DND-41 (cell line): ENCODE measurements at regions not wholly inside any gene's neighbourhood (a gene's known extent, or its start where the extent isn't known, plus 50 kb on each side); places are given as distances from the start of the nearest gene placed in this dataset.

Source experiments
- ATAC-seq: fragments of 200-7000 bp; cut with Tn5 transposase; 3 replicates; pipeline ENCODE4 v1.9.1; 2021; ENCODE audit warnings: low read depth; ENCODE audit not compliant: insufficient read depth
- DNase-seq: peaks from one replicate; pipeline ENCODE4 v3.0.0-alpha.2; 2020
- H2AFZ ChIP-seq: 2 replicates; pipeline ENCODE4 v1.6.0; 2012; ENCODE audit warnings: low read depth, low read length
- H3K27ac ChIP-seq: 2 replicates; pipeline ENCODE4 v1.5.1; 2012; ENCODE audit warnings: low read length, inconsistent platforms
- H3K27me3 ChIP-seq: fragments of 200-600 bp; sonication (generic); 2 replicates; pipeline ENCODE4 v1.6.0; 2012; ENCODE audit warnings: low read length, mild to moderate bottlenecking, inconsistent platforms; ENCODE audit not compliant: insufficient read depth, poor library complexity
- H3K36me3 ChIP-seq: 2 replicates; pipeline ENCODE4 v1.5.1; 2012; ENCODE audit warnings: low read length, inconsistent platforms; ENCODE audit not compliant: insufficient read depth
- H3K4me1 ChIP-seq: 2 replicates; pipeline ENCODE4 v1.5.1; 2012; ENCODE audit warnings: mild to moderate bottlenecking, low read length; ENCODE audit not compliant: insufficient read depth
- H3K4me2 ChIP-seq: 2 replicates; pipeline ENCODE4 v1.6.0; 2012; ENCODE audit warnings: mild to moderate bottlenecking, moderate library complexity, low read length, inconsistent platforms; ENCODE audit not compliant: insufficient read depth
- H3K4me3 ChIP-seq, 2 experiments: fragments of 200-600 bp in 1 of 2; shearing (Covaris generic) in 1 of 2; 2 replicates each; pipeline ENCODE4 v1.5.1; 2012 to 2016; ENCODE audit warnings: inconsistent platforms in 2 of 2, low read length in 2 of 2, mild to moderate bottlenecking in 2 of 2, low read depth in 1 of 2, moderate library complexity in 1 of 2
- H3K79me2 ChIP-seq: 2 replicates; pipeline ENCODE4 v1.6.0; 2012; ENCODE audit warnings: low read length, inconsistent platforms; ENCODE audit not compliant: insufficient read depth
- H3K9ac ChIP-seq: 2 replicates; pipeline ENCODE4 v1.6.0; 2012; ENCODE audit warnings: low read depth, mild to moderate bottlenecking, inconsistent platforms, low read length, moderate library complexity
- H3K9me3 ChIP-seq: 2 replicates; pipeline ENCODE4 v1.5.1; 2012; ENCODE audit warnings: low read length, moderate library complexity, mild to moderate bottlenecking, inconsistent platforms; ENCODE audit not compliant: insufficient read depth, severe bottlenecking
- H4K20me1 ChIP-seq: 2 replicates; pipeline ENCODE4 v1.6.0; 2012; ENCODE audit warnings: low read length; ENCODE audit not compliant: insufficient read depth
- CTCF ChIP-seq: IDR thresholded peaks from 2 replicates; pipeline ENCODE4 v1.5.1; 2012; ENCODE audit warnings: borderline replicate concordance, low read length, moderate library complexity, mild to moderate bottlenecking; ENCODE audit not compliant: poor library complexity, severe bottlenecking; ENCODE audit errors: extremely low read depth
- EZH2 ChIP-seq: IDR thresholded peaks from 3 replicates; pipeline ENCODE4 v1.6.1; 2012; ENCODE audit warnings: borderline replicate concordance, low read depth, mild to moderate bottlenecking, moderate library complexity, low read length, inconsistent platforms; ENCODE audit not compliant: severe bottlenecking

GRCh38 chr10:35795131-35795824, 153.2 kb upstream of the FZD8 start:
- no peak for TF ChIP-seq CTCF
- TF ChIP-seq EZH2 = no peak
- DNase-seq = no peak
- Histone ChIP-seq H3K27ac (no peak overlapping the region), H3K4me1 (no peaks in the 10 kb centered on the region), H3K79me2 (no peaks in the 10 kb centered on the region), H3K4me3 (no peak overlapping the region), H2AFZ (no peak overlapping the region), H3K9ac (no peak overlapping the region), H3K36me3 (no peaks in the 10 kb centered on the region), H3K4me2 (no peak overlapping the region), H3K27me3 (no peaks in the 10 kb centered on the region), H3K9me3 (no peaks in the 10 kb centered on the region), H4K20me1 (no peaks in the 10 kb centered on the region)
- no peak for ATAC-seq

- Histone ChIP-seq H3K4me1 (no peaks in the 10 kb centered on the region), H3K4me2 (no peak overlapping the region), H3K79me2 (no peaks in the 10 kb centered on the region), H3K27me3 (no peaks in the 10 kb centered on the region), H3K4me3 (no peak overlapping the region), H2AFZ (no peak overlapping the region), H3K27ac (no peak overlapping the region), H3K9ac (no peak overlapping the region), H3K9me3 (no peaks in the 10 kb centered on the region), H3K36me3 (no peaks in the 10 kb centered on the region), H4K20me1 (no peaks in the 10 kb centered on the region)
- ATAC-seq (no peak), DNase-seq (no peak)
- TF ChIP-seq CTCF = no peak
- TF ChIP-seq EZH2 = no peak
Observed at GRCh38 chr10:35794703-35795102, 152.6 kb upstream of the FZD8 start.

- no peak overlapping the region for H3K4me3 ChIP-seq
- no peak overlapping the region for H3K27ac ChIP-seq
- no peaks in the 10 kb centered on the region for H3K27me3 ChIP-seq
- TF ChIP-seq CTCF (no peak), EZH2 (no peak)
- DNase-seq (no peak), ATAC-seq (no peak)
- no peaks in the 10 kb centered on the region for H3K36me3 ChIP-seq
- peaks cover 3% of the 10 kb centered on the region for H3K9me3 ChIP-seq
- no peaks in the 10 kb centered on the region for H4K20me1 ChIP-seq
- H3K79me2 ChIP-seq = no peaks in the 10 kb centered on the region
- no peak overlapping the region for H3K9ac ChIP-seq
- H2AFZ ChIP-seq = no peak overlapping the region
- no peak overlapping the region for H3K4me2 ChIP-seq
- no peaks in the 10 kb centered on the region for H3K4me1 ChIP-seq
Observed at GRCh38 chr10:35792291-35792690, 150.2 kb upstream of the FZD8 start.
